ENCODE measurements at regions not wholly inside any gene's neighbourhood (a gene's known extent, or its start where the extent isn't known, plus 50 kb on each side); places are given as distances from the start of the nearest gene placed in this dataset.

GRCh38 chr17:79242393-79242792, 167.8 kb downstream of the ENGASE start:
- Histone ChIP-seq H3K27ac (no peak overlapping the region), H3K4me1 (replicated peaks) (no peaks in the 10 kb centered on the region), H3K27me3 (replicated peaks) (peaks cover 86% of the 10 kb centered on the region), H3K9me3 (replicated peaks) (peaks cover 2% of the 10 kb centered on the region; the same call in 1 of the 2 replicates), H3K36me3 (no peaks in the 10 kb centered on the region), H3K4me3 (no peak overlapping the region)
- no peak for DNase-seq (ENCODE audit: low read depth in 1 of 2, low spot score in 2 of 2)

- H3K4me3 ChIP-seq: no peak overlapping the region
- H3K36me3 ChIP-seq: no peaks in the 10 kb centered on the region
- peaks cover 2% of the 10 kb centered on the region; the same call in 1 of the 2 replicates for H3K9me3 ChIP-seq (replicated peaks)
- H3K27ac ChIP-seq: no peak overlapping the region
- H3K4me1 ChIP-seq (replicated peaks): no peaks in the 10 kb centered on the region
- DNase-seq (ENCODE audit: low read depth in 1 of 2, low spot score in 2 of 2): no peak
- peaks cover 89% of the 10 kb centered on the region for H3K27me3 ChIP-seq (replicated peaks)
These were observed 167.0 kb downstream of the ENGASE start for GRCh38 chr17:79241616-79242015.

- no peak overlapping the region for H3K27ac ChIP-seq
- H3K36me3 ChIP-seq: no peaks in the 10 kb centered on the region
- no peak overlapping the region for H3K4me3 ChIP-seq
- H3K27me3 ChIP-seq (replicated peaks): peaks cover 89% of the 10 kb centered on the region
- peaks cover 2% of the 10 kb centered on the region; the same call in 1 of the 2 replicates for H3K9me3 ChIP-seq (replicated peaks)
- no peaks in the 10 kb centered on the region for H3K4me1 ChIP-seq (replicated peaks)
- DNase-seq (ENCODE audit: low read depth in 1 of 2, low spot score in 2 of 2): no peak
These were observed 164.6 kb downstream of the ENGASE start for GRCh38 chr17:79239205-79239604.

GRCh38 chr17:79237448-79238053, 162.9 kb downstream of the ENGASE start:
- Histone ChIP-seq H3K27ac (no peak overlapping the region), H3K27me3 (replicated peaks) (peaks cover 78% of the 10 kb centered on the region), H3K4me1 (replicated peaks) (no peaks in the 10 kb centered on the region), H3K4me3 (no peak overlapping the region), H3K36me3 (no peaks in the 10 kb centered on the region), H3K9me3 (replicated peaks) (peaks cover 2% of the 10 kb centered on the region; the same call in 1 of the 2 replicates)
- no peak for DNase-seq (ENCODE audit: low read depth in 1 of 2, low spot score in 2 of 2)

- Histone ChIP-seq H3K27ac (no peak overlapping the region), H3K9me3 (replicated peaks) (no peaks in the 10 kb centered on the region), H3K36me3 (no peaks in the 10 kb centered on the region), H3K4me3 (no peak overlapping the region), H3K4me1 (replicated peaks) (no peaks in the 10 kb centered on the region), H3K27me3 (replicated peaks) (peaks cover 76% of the 10 kb centered on the region)
- no peak for DNase-seq (ENCODE audit: low read depth in 1 of 2, low spot score in 2 of 2)
These were observed 161.2 kb downstream of the ENGASE start for GRCh38 chr17:79235808-79236207.

- no peak overlapping the region for H3K4me3 ChIP-seq
- no peak for DNase-seq (ENCODE audit: low read depth in 1 of 2, low spot score in 2 of 2)
- peaks cover 71% of the 10 kb centered on the region for H3K27me3 ChIP-seq (replicated peaks)
- no peak overlapping the region for H3K27ac ChIP-seq
- H3K4me1 ChIP-seq (replicated peaks): no peaks in the 10 kb centered on the region
- H3K9me3 ChIP-seq (replicated peaks): no peaks in the 10 kb centered on the region
- no peaks in the 10 kb centered on the region for H3K36me3 ChIP-seq
These were observed 159.4 kb downstream of the ENGASE start for GRCh38 chr17:79233916-79234551.

- Histone ChIP-seq H3K27me3 (replicated peaks) (peaks cover 69% of the 10 kb centered on the region), H3K4me3 (no peak overlapping the region), H3K4me1 (replicated peaks) (no peaks in the 10 kb centered on the region), H3K9me3 (replicated peaks) (no peaks in the 10 kb centered on the region), H3K27ac (no peak overlapping the region), H3K36me3 (no peaks in the 10 kb centered on the region)
- DNase-seq (ENCODE audit: low read depth in 1 of 2, low spot score in 2 of 2): no peak
These were observed 158.3 kb downstream of the ENGASE start for GRCh38 chr17:79232957-79233356.

GRCh38 chr17:79231766-79232287, 157.2 kb downstream of the ENGASE start:
- no peaks in the 10 kb centered on the region for H3K36me3 ChIP-seq
- H3K4me1 ChIP-seq (replicated peaks): no peaks in the 10 kb centered on the region
- peaks cover 69% of the 10 kb centered on the region for H3K27me3 ChIP-seq (replicated peaks)
- no peak for DNase-seq (ENCODE audit: low read depth in 1 of 2, low spot score in 2 of 2)
- no peaks in the 10 kb centered on the region for H3K9me3 ChIP-seq (replicated peaks)
- H3K4me3 ChIP-seq: no peak overlapping the region
- H3K27ac ChIP-seq: no peak overlapping the region

GRCh38 chr17:79230576-79230975, 156.0 kb downstream of the ENGASE start:
- no peak overlapping the region for H3K4me3 ChIP-seq
- no peak for DNase-seq (ENCODE audit: low read depth in 1 of 2, low spot score in 2 of 2)

GRCh38 chr17:79226037-79226436, 151.4 kb downstream of the ENGASE start:
- no peaks in the 10 kb centered on the region for H3K36me3 ChIP-seq
- H3K4me3 ChIP-seq: no peak overlapping the region
- peaks cover 86% of the 10 kb centered on the region for H3K27me3 ChIP-seq (replicated peaks)
- H3K9me3 ChIP-seq (replicated peaks): no peaks in the 10 kb centered on the region
- no peaks in the 10 kb centered on the region for H3K4me1 ChIP-seq (replicated peaks)
- H3K27ac ChIP-seq: no peak overlapping the region
- no peak for DNase-seq (ENCODE audit: low read depth in 1 of 2, low spot score in 2 of 2)

More at GRCh38 chr17:79230576-79230975, 156.0 kb downstream of the ENGASE start:
- Histone ChIP-seq H3K36me3 (no peaks in the 10 kb centered on the region), H3K9me3 (replicated peaks) (no peaks in the 10 kb centered on the region), H3K27me3 (replicated peaks) (peaks cover 67% of the 10 kb centered on the region), H3K27ac (no peak overlapping the region), H3K4me1 (replicated peaks) (no peaks in the 10 kb centered on the region)

- 0 out of 2 replicates have a peak, but pooled peaks cover 3% of the 10 kb centered on the region for H3K9me3 ChIP-seq (replicated peaks)
- no peaks in the 10 kb centered on the region for H3K4me1 ChIP-seq (replicated peaks)
- H3K27ac ChIP-seq: no peak overlapping the region
- no peaks in the 10 kb centered on the region for H3K36me3 ChIP-seq
- DNase-seq (ENCODE audit: low read depth in 1 of 2, low spot score in 2 of 2): no peak
- H3K4me3 ChIP-seq: no peak overlapping the region
- H3K27me3 ChIP-seq (replicated peaks): peaks cover 88% of the 10 kb centered on the region
These were observed 150.3 kb downstream of the ENGASE start for GRCh38 chr17:79224903-79225302.

- Histone ChIP-seq H3K4me3 (no peak overlapping the region), H3K9me3 (replicated peaks) (0 out of 2 replicates have a peak, but pooled peaks cover 3% of the 10 kb centered on the region), H3K27me3 (replicated peaks) (peaks cover 87% of the 10 kb centered on the region), H3K36me3 (no peaks in the 10 kb centered on the region), H3K4me1 (replicated peaks) (no peaks in the 10 kb centered on the region), H3K27ac (no peak overlapping the region)
- DNase-seq (ENCODE audit: low read depth in 1 of 2, low spot score in 2 of 2): no peak
These were observed 149.9 kb downstream of the ENGASE start for GRCh38 chr17:79224476-79224875.

GRCh38 chr17:79223953-79224352, 149.3 kb downstream of the ENGASE start:
- DNase-seq (ENCODE audit: low read depth in 1 of 2, low spot score in 2 of 2): no peak
- no peaks in the 10 kb centered on the region for H3K36me3 ChIP-seq
- H3K4me3 ChIP-seq: no peak overlapping the region
- H3K9me3 ChIP-seq (replicated peaks): 0 out of 2 replicates have a peak, but pooled peaks cover 3% of the 10 kb centered on the region
- no peaks in the 10 kb centered on the region for H3K4me1 ChIP-seq (replicated peaks)
- peaks cover 92% of the 10 kb centered on the region for H3K27me3 ChIP-seq (replicated peaks)
- no peak overlapping the region for H3K27ac ChIP-seq

GRCh38 chr17:79223471-79223870, 148.8 kb downstream of the ENGASE start:
- DNase-seq (ENCODE audit: low read depth in 1 of 2, low spot score in 2 of 2): no peak
- no peaks in the 10 kb centered on the region for H3K36me3 ChIP-seq
- no peaks in the 10 kb centered on the region for H3K4me1 ChIP-seq (replicated peaks)
- H3K4me3 ChIP-seq: no peak overlapping the region
- H3K27ac ChIP-seq: no peak overlapping the region
- H3K27me3 ChIP-seq (replicated peaks): peaks cover 92% of the 10 kb centered on the region
- 0 out of 2 replicates have a peak, but pooled peaks cover 3% of the 10 kb centered on the region for H3K9me3 ChIP-seq (replicated peaks)

Measured in SJSA1 (cell line).